T-helper 17 cell (primary cell): ENCODE measurements at regions not wholly inside any gene's neighbourhood (a gene's known extent, or its start where the extent isn't known, plus 50 kb on each side); places are given as distances from the start of the nearest gene placed in this dataset.

Experiments
- ATAC-seq: fragments of 150-1000 bp; cut with Tn5 transposase; 2 replicates; pipeline ENCODE4 v1.10.0; 2021; ENCODE audit warnings: mild to moderate bottlenecking, moderate library complexity
- DNase-seq, 3 donors: peaks; one replicate each; pipeline versions ENCODE4 v3.0.0 to v3.0.0-alpha.2; 2020 to 2021
- H3K9me3 ChIP-seq: one replicate; pipeline ENCODE4 v1.7.0; 2013; ENCODE audit warnings: low read length, mild to moderate bottlenecking; ENCODE audit not compliant: control insufficient read depth, poor library complexity, severe bottlenecking
- H3K27ac Mint-ChIP-seq: one replicate; pipeline ENCODE4 v1.8.0; 2022; ENCODE audit warnings: mild to moderate bottlenecking, moderate library complexity, mixed read lengths
- H3K27me3 Mint-ChIP-seq: one replicate; pipeline ENCODE4 v1.8.0; 2022; ENCODE audit warnings: mixed read lengths
- H3K36me3 Mint-ChIP-seq: one replicate; pipeline ENCODE4 v1.8.0; 2022; ENCODE audit warnings: low read depth, mixed read lengths
- H3K4me1 Mint-ChIP-seq: one replicate; pipeline ENCODE4 v1.8.0; 2022; ENCODE audit warnings: mild to moderate bottlenecking, mixed read lengths
- H3K4me3 Mint-ChIP-seq: one replicate; pipeline ENCODE4 v1.8.0; 2022; ENCODE audit warnings: mild to moderate bottlenecking, moderate library complexity, mixed read lengths

- H3K36me3 Mint-ChIP-seq: peaks cover 5% of the 10 kb centered on the region
- ATAC-seq (no peak), DNase-seq (no peak)
- H3K4me1 Mint-ChIP-seq: no peaks in the 10 kb centered on the region
- no peak overlapping the region for H3K27ac Mint-ChIP-seq
- H3K4me3 Mint-ChIP-seq: no peak overlapping the region
- H3K9me3 ChIP-seq: no peaks in the 10 kb centered on the region
- H3K27me3 Mint-ChIP-seq: peaks cover 58% of the 10 kb centered on the region
Measured at GRCh38 chr1:29499104-29499650, 262.9 kb downstream of the PTPRU start.

DNA sequence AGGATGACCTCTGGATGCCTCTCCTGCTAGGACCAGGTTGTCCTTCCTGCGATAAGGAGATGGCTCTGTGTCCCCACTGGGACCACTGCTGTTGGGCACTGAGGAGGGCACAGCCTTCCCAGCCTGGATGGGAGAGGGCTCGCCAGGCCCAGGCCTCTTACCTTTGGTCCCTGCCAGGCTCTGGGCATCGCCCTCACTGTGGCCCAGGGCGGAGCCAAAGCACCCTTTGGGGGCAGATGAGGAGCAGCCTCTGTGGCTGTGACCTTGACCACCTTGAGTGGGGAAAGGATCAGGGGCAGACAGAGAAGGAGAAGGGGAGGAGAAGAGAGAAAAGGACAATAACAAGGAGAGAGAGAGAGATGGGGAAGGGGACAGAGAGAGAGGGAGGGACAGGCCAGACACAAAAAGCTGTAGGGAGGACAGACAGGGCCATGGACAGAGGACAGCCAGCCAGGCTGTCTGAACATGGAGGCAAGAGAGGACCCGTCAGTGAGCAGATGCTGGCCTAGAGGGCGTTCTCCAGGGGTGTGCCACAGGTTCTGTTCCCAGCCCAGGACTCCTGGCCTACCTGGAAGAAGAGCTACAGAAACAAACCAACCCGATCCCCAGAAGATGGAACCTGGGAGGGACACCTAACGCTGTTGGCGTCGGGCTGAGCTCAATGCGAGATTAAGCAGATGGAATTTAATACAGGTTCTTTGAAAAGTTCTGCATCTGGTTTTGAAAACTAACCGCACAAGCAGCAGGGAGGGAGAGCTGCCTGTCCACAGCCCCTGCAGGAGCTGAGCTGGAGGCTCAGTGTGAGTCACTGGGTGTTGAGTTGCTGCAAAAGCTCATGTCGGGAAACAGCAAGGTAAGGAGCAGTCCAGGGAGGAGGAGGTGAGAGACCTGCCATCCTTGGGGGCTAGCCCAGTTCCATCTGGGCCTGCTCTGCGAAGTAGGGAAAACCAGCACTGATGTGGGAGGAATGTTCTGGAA is 262.1 kb downstream of the PTPRU start:
- H3K27ac Mint-ChIP-seq: no peak overlapping the region
- no peak for DNase-seq
- no peaks in the 10 kb centered on the region for H3K9me3 ChIP-seq
- ATAC-seq: no peak
- H3K36me3 Mint-ChIP-seq: peaks cover 5% of the 10 kb centered on the region
- H3K4me1 Mint-ChIP-seq: no peaks in the 10 kb centered on the region
- no peak overlapping the region for H3K4me3 Mint-ChIP-seq
- H3K27me3 Mint-ChIP-seq: peaks cover 56% of the 10 kb centered on the region

GRCh38 chr1:29497395-29498125 is 261.2 kb downstream of the PTPRU start:
- no peaks in the 10 kb centered on the region for H3K9me3 ChIP-seq
- ATAC-seq: no peak
- Mint-ChIP-seq H3K4me1 (no peaks in the 10 kb centered on the region), H3K36me3 (peaks cover 6% of the 10 kb centered on the region), H3K27ac (no peak overlapping the region), H3K4me3 (no peak overlapping the region), H3K27me3 (peaks cover 50% of the 10 kb centered on the region)
- DNase-seq: no peak

- Mint-ChIP-seq H3K27me3 (peaks cover 46% of the 10 kb centered on the region), H3K36me3 (peaks cover 6% of the 10 kb centered on the region), H3K4me3 (no peak overlapping the region), H3K27ac (no peak overlapping the region), H3K4me1 (no peaks in the 10 kb centered on the region)
- no peaks in the 10 kb centered on the region for H3K9me3 ChIP-seq
- no peak for ATAC-seq
- no peak for DNase-seq
Measured at GRCh38 chr1:29496701-29497100, 260.4 kb downstream of the PTPRU start.

DNA sequence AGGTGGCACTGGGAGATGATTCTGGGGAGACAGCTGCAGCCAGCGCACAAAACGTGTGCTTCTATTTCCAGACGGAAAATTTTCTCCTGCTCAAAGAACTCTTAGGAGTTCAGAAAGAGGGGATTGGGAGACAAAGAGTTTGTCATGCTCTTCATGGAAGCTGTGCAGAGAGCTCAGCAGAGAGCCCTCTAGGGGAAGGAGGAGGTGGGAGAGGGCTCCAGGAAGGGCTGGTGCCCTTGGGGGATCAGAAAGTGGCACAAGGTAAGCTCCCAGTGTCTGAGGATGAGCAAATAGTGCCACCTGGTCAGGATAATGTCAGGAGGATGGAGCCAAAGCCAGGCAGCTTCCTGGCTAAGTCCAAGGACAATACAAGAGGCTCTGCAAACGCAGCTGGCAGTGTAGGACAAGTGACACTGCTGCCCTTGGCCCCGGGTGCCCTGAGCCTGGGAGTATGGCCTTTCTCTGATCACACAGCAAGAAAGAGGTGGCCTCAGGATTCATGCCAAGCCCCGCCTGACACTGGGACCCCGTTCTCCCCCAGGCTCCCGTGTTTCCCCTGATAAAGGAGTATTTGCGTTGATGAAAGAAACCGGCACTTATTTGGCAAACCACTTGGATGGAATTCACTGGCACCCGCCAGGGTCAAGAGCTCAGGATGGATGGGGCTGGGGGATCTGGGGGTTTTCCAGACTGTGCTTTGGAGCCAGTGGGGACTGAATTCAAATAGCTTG is 254.0 kb downstream of the PTPRU start:
- Mint-ChIP-seq H3K4me3 (no peak overlapping the region), H3K27me3 (peaks cover 47% of the 10 kb centered on the region), H3K27ac (no peak overlapping the region), H3K36me3 (peaks cover 4% of the 10 kb centered on the region), H3K4me1 (no peaks in the 10 kb centered on the region)
- H3K9me3 ChIP-seq: no peaks in the 10 kb centered on the region
- ATAC-seq: no peak
- DNase-seq: no peak

DNA sequence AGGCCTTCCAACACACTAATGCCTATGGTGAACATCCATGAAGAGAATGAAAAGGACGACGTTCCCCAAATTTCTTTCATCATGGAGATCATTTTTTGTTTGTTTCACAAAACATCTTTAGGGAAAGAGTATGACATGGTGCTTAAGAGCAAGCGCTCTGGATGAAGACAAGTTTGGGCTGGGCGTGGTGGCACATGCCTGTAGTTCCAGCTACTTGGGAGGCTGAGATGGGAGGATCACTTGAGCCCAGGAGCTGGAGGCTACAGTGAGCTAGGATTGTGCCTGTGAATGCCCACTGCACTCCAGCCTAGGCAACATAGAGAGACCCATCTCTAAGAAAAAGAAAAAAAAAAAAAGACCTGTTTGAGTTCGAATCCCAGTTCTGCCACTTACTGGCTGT is 253.1 kb downstream of the PTPRU start:
- no peak overlapping the region for H3K27ac Mint-ChIP-seq
- H3K4me1 Mint-ChIP-seq: no peaks in the 10 kb centered on the region
- no peaks in the 10 kb centered on the region for H3K9me3 ChIP-seq
- DNase-seq (no peak), ATAC-seq (no peak)
- H3K4me3 Mint-ChIP-seq: no peak overlapping the region
- H3K27me3 Mint-ChIP-seq: peaks cover 53% of the 10 kb centered on the region
- peaks cover 4% of the 10 kb centered on the region for H3K36me3 Mint-ChIP-seq

DNA sequence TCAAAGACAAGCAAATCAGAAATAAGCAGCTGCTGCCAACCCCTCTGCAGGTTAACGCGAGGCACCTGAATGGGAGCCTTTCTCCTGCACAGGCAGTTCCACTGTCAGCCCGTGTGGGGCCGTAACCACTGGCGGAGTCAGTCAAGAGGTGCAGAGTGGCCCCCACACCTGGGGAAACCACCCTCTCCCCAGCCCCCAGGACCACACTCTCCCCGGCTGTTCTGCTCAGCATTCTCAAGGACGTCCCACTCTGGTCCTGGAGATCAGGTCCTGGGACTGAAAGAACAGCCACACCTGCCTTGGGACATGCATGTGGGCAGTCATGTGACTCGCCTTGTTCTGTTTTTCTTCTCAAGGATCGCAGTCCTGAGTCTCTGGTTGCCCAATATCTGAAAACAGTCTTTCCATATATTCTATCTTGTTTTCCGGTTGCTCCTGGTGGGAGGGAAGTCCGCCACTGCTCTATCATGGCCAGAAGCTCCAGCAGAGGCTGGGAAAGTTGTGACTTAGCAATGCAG is 252.5 kb downstream of the PTPRU start:
- DNase-seq (no peak), ATAC-seq (no peak)
- Mint-ChIP-seq H3K4me1 (no peaks in the 10 kb centered on the region), H3K4me3 (no peak overlapping the region), H3K27ac (no peak overlapping the region), H3K36me3 (peaks cover 4% of the 10 kb centered on the region), H3K27me3 (peaks cover 58% of the 10 kb centered on the region)
- H3K9me3 ChIP-seq: no peaks in the 10 kb centered on the region

DNA sequence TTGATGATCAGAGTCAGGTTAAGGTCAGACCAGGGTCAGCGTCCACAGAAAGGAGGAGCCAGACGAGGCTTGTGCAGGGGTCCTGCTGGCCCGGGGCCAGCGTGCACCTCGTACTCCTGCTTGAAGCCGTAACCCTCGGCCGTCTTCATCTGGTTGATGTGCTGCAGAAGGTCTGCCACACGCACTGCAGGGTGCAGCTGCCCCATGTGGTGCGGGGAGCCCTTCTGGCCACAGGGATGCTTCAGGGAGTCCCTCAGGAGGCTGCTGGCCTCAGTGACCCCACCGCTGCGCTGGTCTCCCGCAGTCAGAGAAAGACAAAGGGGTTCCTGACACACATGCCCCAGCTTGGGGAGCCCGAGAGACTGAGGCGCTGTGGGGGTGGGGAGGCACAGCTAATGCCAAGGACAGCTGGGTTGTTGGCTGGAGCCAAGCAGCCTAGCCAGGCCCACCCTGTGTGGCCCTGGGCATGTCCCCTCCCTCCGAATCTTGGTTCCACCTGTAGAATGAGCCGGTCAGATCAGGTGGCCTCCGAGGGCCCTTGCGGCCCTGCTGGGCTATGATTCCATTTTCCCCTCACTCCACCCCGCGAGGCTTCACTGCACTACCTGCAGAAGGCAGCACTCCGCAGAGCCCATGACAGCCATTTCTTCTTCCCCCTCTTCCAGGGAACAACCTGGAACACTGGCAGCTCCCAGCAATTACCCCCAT is 251.9 kb downstream of the PTPRU start:
- H3K4me3 Mint-ChIP-seq: no peak overlapping the region
- ATAC-seq (no peak), DNase-seq (no peak)
- no peak overlapping the region for H3K27ac Mint-ChIP-seq
- peaks cover 2% of the 10 kb centered on the region for H3K36me3 Mint-ChIP-seq
- H3K4me1 Mint-ChIP-seq: no peaks in the 10 kb centered on the region
- peaks cover 58% of the 10 kb centered on the region for H3K27me3 Mint-ChIP-seq
- no peaks in the 10 kb centered on the region for H3K9me3 ChIP-seq

- Mint-ChIP-seq H3K36me3 (peaks cover 2% of the 10 kb centered on the region), H3K4me3 (no peak overlapping the region), H3K4me1 (no peaks in the 10 kb centered on the region), H3K27me3 (peaks cover 57% of the 10 kb centered on the region), H3K27ac (no peak overlapping the region)
- H3K9me3 ChIP-seq: no peaks in the 10 kb centered on the region
- no peak for DNase-seq
- no peak for ATAC-seq
Measured at GRCh38 chr1:29487291-29487690, 251.0 kb downstream of the PTPRU start.

GRCh38 chr1:29485096-29485925 is 249.0 kb downstream of the PTPRU start:
- Mint-ChIP-seq H3K36me3 (peaks cover 4% of the 10 kb centered on the region), H3K4me1 (no peaks in the 10 kb centered on the region), H3K27me3 (peaks cover 57% of the 10 kb centered on the region), H3K4me3 (no peak overlapping the region), H3K27ac (no peak overlapping the region)
- no peak for ATAC-seq
- DNase-seq: no peak
- H3K9me3 ChIP-seq: no peaks in the 10 kb centered on the region

GRCh38 chr1:29482991-29483390 is 246.7 kb downstream of the PTPRU start:
- Mint-ChIP-seq H3K4me1 (no peaks in the 10 kb centered on the region), H3K27ac (no peak overlapping the region), H3K36me3 (peaks cover 4% of the 10 kb centered on the region), H3K27me3 (peaks cover 51% of the 10 kb centered on the region), H3K4me3 (no peak overlapping the region)
- no peaks in the 10 kb centered on the region for H3K9me3 ChIP-seq
- ATAC-seq: no peak
- no peak for DNase-seq

DNA sequence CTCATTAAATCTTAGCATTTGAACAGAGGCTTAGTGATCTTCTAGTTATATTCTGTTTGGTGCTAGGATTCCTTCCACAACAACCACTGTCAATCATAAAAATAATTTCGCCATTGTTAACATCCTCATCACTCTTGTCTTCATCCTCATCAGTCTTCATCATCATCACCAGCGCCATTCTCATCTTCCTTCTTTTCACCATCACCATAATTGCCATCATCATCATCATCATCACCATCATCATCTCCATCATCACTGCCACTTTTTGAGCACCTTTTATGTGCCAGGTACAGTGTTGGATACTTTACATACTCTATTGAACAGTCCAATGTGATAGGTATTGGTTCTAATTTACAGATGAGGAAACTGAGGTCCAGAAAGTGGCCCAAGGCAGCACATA is 245.7 kb downstream of the PTPRU start:
- DNase-seq (no peak), ATAC-seq (no peak)
- Mint-ChIP-seq H3K36me3 (peaks cover 2% of the 10 kb centered on the region), H3K4me1 (no peaks in the 10 kb centered on the region), H3K27ac (no peak overlapping the region), H3K4me3 (no peak overlapping the region), H3K27me3 (peaks cover 51% of the 10 kb centered on the region)
- no peaks in the 10 kb centered on the region for H3K9me3 ChIP-seq
